Hematopoietic multipotent progenitor cell treated with erythropoietin and hydrocortisone succinate and interleukin-3 and kit ligand, for 17 days (in vitro differentiated cells): ENCODE measurements at regions not wholly inside any gene's neighbourhood (a gene's known extent, or its start where the extent isn't known, plus 50 kb on each side); places are given as distances from the start of the nearest gene placed in this dataset.
"Not testable (repeated sequence)": the region's sequence is repeated elsewhere in the genome, so short reads cannot be mapped to it uniquely, and the experiment has no call there.

ENCODE experiments used
- DNase-seq: peaks from one replicate; pipeline ENCODE4 v3.0.0-alpha.2; 2015; ENCODE audit warnings: low spot score

GRCh38 chr10:32141018-32141807, 85.0 kb upstream of the KIF5B start:
- DNase-seq, result no peak

- no peak for DNase-seq
These were observed 84.2 kb upstream of the KIF5B start for GRCh38 chr10:32140403-32140802.

GRCh38 chr10:32139223-32140073, 83.2 kb upstream of the KIF5B start:
- no peak for DNase-seq

- not testable (repeated sequence) for DNase-seq
These were observed 80.7 kb upstream of the KIF5B start for GRCh38 chr10:32136927-32137326.

GRCh38 chr10:32135796-32136195, 79.6 kb upstream of the KIF5B start:
- not testable (repeated sequence) for DNase-seq

- no peak for DNase-seq
These were observed 76.2 kb upstream of the KIF5B start for GRCh38 chr10:32132357-32132946.

GRCh38 chr10:32131388-32131787, 75.2 kb upstream of the KIF5B start:
- no peak for DNase-seq

- no peak for DNase-seq
These were observed 74.6 kb upstream of the KIF5B start for GRCh38 chr10:32130788-32131187.

- DNase-seq, result no peak
These were observed 68.8 kb upstream of the KIF5B start for GRCh38 chr10:32125023-32125422.

GRCh38 chr10:32123021-32123420, 66.8 kb upstream of the KIF5B start:
- DNase-seq, result no peak

GRCh38 chr10:32121648-32122047, 65.4 kb upstream of the KIF5B start:
- DNase-seq, result no peak

GRCh38 chr10:32120147-32120546, 63.9 kb upstream of the KIF5B start:
- DNase-seq, result no peak

- DNase-seq, result no peak
These were observed 58.3 kb upstream of the KIF5B start for GRCh38 chr10:32114508-32114907.

- DNase-seq, result no peak
These were observed 55.8 kb upstream of the KIF5B start for GRCh38 chr10:32112055-32112454.

- DNase-seq, result no peak
These were observed 55.4 kb upstream of the KIF5B start for GRCh38 chr10:32111585-32111984.

- no peak for DNase-seq
These were observed 54.6 kb upstream of the KIF5B start for GRCh38 chr10:32110790-32111189.

- no peak for DNase-seq
These were observed 53.4 kb upstream of the KIF5B start for GRCh38 chr10:32109603-32110002.
